HG03354 (cell line): ENCODE measurements at regions not wholly inside any gene's neighbourhood (a gene's known extent, or its start where the extent isn't known, plus 50 kb on each side); places are given as distances from the start of the nearest gene placed in this dataset.
A peak's percentile ranks its signal among the peaks of the same experiment; 100 is the strongest.
"Not testable (repeated sequence)": the region's sequence is repeated elsewhere in the genome, so short reads cannot be mapped to it uniquely, and the experiment has no call there.

Source experiments
- ATAC-seq: cut with Tn5 transposase; IDR thresholded peaks from one replicate; pipeline ENCODE4 v1.9.1; 2021; ENCODE audit warnings: mild to moderate bottlenecking; ENCODE audit not compliant: unreplicated experiment, poor library complexity, severe bottlenecking

DNA sequence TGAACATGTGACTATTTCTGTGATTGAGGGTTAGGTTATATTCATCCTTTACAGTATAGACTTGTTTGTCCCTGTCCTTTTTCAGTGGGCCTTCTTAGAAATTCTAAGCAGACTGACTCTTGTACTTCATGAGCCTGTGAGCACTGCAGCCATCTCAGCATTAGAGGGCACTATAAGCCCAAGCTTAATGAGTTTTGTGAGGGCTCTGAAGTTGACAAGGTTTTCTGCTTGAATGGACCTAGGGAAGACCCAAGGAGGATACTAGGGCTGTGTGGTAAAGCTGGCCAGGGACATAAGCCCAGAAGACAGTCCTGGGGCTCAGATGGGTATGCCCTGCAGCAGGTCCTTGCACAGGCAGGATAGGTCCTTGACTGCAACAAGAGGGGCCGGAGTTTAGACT, 126.5 kb downstream of the MRPS30 start:
- ATAC-seq = no peak

DNA sequence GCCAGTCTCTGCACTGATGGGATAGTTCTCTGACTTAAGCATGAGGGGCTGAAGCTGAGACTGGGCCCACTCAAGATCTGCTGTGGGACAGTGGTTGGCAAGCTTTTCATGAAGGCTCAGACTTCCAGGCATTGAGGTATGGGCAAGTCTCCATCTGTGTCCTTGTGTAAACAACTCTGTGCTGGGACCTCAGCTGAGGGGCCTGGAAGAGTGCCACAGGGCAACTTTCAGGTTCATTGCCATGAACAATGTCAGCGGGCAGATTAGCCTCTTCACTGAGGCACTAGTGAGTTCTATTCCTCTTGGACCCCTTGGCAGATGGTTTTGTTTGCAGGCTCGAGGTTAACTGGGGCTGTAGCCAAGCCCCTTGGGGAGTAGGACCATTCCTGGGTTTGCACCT, 127.1 kb downstream of the MRPS30 start:
- no peak for ATAC-seq

DNA sequence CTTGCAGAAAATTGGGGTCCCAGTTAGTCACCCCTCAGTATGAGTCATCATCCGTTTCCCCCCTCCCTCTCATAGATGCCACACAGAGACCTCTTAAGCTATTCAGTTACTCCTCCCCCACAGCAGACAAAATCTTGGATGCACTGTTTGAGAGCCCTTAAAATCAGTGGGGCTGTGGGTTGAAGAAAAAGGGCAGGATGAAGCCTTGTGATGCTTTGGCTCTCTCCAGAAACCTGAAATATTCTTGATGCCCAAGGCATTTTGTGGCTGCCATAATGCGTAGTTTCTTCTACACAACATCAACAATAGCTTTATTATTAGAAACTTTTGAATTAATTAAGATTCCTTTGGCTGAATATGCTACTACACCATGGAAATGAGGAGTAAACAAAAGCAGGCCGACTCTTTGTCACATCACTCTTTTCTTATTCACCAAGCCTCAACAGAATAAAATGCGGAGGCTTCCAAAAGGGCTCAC, 133.8 kb downstream of the MRPS30 start:
- ATAC-seq = no peak

DNA sequence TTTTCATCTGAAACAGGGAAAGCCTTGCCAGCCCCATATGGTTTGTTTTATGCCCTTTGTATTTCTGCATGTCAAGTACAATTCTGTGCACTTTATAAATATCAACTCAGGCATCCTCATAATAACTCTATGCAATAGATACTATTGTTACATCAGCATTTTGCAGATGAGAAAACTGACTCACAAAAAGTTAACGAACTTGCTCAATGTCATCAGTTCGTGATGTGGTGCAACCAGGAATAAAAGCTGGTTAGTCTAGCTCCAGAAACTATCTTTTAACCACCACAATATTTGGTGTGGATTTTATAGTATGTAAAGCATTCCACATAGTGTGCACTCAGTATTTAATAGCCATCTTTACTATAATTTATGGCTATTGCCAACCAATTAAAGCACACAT, 134.9 kb downstream of the MRPS30 start:
- no peak for ATAC-seq

DNA sequence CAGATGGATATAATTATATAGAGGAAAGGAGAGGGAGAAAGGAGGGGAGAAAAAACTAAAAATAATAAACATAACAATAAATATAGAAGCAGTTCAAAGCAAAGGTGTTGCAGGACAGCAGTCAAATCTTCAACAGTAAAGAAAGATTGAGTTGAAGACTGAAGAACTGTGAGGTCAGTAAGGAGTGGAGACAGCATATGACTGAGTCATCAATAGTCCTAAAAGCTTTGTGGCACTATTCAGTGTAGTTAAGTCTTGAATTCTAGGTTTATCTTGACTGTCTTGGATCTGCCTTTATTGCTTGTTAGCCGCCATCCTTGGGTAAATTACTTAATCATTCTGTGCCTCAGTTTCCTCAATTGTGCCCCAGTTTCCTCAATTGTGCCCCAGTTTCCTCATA, 137.0 kb downstream of the MRPS30 start:
- ATAC-seq = no peak

DNA sequence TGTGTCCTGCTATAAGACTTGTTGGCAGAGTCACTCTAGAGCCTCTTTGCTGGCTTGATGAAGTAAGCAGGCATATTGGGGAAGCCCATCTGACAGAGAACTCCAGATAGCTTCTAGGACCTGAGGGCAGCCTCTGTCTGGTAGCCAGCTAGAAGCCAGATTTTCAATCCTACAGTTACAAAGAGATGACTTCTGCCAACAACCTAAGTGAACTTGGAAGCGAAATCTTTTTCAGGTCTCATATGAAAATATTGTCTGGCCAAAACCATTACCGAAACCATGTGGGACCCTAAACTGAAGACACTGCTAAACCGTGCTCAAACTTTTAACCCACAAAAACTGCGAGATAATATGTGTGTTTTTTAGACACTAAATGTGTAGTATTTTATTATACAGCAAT, 140.9 kb downstream of the MRPS30 start:
- no peak for ATAC-seq

DNA sequence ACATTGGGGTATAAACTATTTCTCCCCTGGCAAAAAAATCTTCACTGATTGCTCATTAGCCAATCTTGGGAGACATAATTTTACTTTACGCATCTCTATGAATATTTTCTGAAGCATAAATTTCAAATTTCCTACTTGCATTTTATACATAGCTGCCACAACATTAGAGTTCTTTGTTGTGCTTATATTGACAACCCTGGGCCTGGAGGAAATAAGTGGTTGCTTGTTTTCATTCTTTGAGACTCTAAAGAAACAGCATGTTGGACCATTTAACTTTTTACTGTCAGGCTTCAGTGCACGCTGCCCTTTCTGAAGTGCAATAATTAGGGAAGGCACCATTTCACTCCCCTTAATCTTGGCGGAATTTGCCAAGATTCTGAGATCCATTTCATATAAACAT, 142.6 kb downstream of the MRPS30 start:
- no peak for ATAC-seq

DNA sequence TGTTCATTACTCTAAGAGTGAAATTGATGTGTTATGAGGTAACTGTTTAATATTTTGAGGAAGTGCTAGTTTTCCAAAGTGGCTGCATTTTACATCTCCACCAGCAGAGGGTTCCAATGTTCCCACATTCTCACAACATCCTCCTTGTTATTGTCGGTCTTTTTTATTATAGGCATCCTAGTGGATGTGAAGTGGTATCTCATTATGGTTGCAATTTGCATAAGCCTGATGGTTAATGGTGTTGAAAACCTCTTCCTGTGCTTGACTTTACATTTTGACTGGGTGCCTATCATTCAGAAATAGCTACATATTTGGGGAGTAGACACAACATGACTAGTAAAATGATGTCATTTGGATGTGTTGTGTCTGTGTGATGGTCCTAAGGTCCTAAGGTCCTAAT, 143.6 kb downstream of the MRPS30 start:
- peak; percentile 86 for ATAC-seq

DNA sequence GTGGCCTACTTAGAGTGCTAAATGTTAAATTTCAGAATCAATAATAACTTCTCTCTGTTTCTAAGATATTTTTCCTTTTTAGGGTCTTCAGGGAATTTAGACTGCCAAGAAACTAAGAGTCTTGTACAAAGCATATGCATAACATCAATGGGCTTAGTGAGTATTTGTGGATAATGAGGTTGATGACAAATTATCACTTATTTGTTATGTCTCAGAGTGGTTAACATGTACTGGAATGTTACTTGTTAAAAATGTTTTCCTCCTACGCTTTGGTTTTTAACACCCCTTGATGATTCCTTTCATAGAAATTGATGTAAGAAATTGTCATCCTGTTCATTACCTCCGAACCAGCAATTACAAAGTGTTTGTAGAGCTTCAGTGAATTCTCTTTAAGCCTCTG, 144.3 kb downstream of the MRPS30 start:
- no peak for ATAC-seq

DNA sequence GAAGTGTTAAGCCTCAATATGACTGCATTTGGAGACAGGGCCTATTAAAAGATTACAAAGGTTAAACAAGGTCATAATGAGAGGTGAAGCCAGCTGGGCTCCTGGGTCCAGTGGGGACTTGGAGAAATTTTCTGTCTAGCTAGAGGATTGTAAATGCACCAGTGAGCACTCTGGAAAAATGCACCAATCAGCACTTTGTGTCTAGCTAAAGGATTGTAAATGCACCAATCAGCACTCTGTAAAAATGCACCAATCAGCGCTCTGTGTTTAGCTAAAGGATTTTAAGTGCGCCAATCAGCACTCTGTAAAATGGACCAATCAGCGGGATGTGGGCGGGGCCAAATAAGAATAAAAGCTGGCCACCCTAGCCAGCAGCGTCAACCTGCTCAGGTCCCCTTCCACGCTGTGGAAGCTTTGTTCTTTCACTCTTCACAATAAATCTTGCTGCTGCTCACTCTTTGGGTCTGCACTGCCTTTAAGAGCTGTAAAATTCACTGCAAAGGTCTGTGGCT, 150.3 kb downstream of the MRPS30 start:
- not testable (repeated sequence) for ATAC-seq

DNA sequence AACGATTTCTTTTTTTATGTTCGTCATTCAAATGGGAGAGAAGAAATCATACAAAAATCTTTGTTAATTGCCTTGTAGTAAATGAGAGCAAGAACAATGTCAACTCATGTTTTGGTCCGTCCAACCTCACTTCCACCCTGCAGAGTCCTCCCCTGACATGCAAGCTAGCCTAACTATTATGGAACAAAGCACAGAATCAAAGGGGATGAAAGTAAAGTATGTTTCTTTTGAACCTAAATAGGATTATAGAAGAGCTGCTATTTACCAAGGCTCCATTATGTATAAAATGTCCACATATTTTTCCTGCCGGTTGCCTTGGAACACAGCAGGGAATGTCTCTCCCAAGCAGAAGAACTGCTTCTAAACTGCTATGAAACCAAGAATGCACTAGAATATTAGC, 161.1 kb downstream of the MRPS30 start:
- ATAC-seq = no peak

DNA sequence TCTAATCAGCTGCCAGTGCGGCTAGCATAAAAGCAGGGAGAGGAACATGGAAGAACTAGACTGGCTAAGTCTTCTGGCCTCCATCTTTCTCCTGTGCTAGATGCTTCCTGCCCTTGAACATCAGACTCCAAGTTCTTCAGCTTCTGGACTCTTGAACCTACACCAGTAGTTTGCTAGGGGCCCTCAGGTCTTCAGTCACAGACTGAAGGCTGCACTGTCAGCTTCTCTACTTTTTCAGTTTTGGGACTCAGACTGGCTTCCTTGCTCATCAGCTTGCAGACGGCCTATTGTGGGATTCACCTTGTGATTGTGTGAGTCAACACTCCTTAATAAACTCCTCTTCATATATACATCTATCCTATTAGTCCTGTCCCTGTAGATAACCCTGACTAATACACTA, 162.2 kb downstream of the MRPS30 start:
- not testable (repeated sequence) for ATAC-seq

DNA sequence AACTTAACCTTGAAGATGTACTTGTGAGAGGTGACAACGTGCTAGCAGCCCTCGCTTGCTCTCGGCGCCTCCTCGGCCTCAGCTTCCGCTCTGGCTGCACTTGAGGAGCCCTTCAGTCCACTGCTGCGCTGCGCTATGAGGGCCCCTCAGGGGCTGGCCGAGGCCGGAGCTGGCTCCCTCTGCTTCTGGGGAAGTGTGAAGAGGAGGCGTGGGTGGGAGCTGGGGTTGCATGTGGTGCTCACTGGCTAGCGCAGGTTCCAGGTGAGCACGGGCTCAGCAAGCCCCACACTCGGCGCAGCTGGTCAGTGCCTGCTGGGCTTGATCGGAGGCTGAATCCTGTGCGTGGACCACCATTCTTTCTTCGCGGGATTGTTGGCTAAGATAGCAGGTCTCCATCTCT, 166.1 kb downstream of the MRPS30 start:
- no peak for ATAC-seq

DNA sequence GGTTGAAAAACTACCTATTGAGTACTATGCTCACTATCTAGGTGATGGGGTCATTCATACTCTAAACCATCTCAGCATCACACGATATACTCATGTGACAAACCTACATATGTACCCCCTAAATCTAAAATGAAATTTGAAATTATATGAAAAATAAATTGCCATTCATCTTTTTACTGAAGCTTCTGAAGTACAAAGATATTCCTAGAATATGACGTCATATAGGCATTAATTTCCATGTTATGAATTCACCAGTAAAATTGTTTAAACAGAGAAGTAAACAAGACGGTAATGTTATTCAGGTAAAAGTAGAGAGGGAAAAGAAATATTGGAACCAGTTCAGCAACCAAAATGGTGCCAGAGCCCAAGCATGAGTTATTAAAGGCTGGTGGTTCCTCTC, 173.0 kb downstream of the MRPS30 start:
- no peak for ATAC-seq

DNA sequence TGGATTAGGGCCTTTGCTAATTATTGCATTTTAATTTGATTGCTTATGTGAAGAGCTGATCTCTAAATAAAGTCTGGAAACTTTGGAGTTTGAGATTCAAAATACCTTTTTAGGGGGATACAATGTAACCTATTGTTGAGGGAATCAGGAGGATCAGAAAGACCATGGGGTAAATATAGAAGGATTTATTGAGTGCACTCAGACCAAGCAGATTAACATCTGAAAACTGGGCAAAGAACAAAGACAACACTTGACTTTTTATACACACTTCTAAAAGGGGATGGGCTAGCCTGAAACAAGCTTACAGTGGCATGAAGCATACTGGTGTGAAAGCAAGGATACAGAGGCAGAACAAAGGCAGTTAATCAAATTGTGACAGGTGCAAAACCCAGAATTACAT, 174.3 kb downstream of the MRPS30 start:
- ATAC-seq = no peak

DNA sequence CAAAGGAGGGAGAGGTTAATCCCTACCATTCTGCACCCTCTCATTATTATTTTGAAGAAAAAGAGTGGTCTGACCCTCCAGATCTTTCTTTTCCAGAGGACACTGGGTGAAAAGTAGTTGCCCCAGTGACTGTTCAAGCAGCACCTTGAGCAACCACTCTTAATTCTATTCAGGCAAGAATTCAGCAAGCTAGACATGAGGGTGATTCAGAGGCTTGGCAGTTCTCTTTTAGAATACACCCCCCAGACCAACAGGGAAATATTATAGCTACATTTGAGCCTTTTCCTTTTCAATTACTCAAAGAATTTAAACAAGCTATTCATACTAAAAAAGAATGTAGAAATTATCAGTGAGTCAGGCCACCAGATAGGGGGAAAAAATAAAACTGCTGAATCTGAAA, 178.3 kb downstream of the MRPS30 start:
- ATAC-seq = no peak

DNA sequence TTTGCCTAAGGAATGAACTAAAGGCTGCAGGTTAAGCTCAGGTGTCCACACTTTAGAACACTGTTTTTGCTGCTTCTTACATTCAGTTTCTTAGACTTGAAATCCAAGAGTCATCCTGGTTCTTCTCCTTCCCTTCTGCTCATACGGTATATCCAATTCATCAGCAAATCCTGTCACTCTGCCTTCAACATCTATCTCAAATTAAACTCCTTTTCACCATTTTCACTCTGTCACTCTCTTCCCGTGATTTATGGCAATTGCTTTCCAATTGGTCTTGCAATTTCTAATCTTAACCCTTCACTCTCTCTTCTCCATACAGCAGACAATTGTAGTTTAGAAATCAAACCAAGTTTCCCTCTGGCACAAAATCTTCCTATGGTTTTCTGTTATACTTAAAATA, 182.9 kb downstream of the MRPS30 start:
- ATAC-seq = no peak

DNA sequence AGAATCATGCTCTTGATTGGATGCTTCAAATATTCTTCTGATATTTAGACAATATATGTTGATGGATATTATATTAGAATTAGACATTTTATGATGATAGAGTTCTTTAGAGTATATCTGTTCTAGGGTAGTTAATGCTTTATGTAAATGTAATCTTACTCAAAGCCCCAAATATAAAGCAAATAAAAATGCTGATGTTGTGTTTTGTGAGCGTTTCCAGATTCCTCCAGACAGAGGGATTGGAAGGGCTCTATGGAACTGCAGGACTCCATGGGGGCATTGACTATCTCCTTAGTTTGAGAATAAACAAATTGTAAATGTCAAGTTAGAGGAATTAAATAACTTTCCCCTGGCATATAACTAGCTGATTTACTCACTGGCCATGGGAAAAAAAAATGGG, 184.5 kb downstream of the MRPS30 start:
- no peak for ATAC-seq

DNA sequence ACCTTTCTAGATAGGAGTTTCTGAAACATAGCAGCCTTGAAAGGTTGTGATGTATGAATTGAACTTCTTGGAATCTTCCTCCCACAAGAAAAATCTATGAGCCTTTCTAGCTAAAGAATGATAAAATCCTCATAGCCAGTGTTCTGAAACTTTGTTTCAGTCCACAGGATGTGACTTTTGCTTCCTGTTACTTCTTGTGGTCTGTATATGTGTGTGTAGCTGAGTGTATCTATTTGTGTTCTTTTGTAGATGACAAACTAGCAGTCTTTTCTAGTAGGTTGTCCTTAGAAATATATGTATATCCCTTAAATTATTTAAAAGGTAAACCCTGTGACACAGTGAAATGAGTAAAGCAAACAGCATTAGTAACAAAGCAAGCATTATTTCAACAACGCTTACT, 188.8 kb downstream of the MRPS30 start:
- ATAC-seq = no peak

DNA sequence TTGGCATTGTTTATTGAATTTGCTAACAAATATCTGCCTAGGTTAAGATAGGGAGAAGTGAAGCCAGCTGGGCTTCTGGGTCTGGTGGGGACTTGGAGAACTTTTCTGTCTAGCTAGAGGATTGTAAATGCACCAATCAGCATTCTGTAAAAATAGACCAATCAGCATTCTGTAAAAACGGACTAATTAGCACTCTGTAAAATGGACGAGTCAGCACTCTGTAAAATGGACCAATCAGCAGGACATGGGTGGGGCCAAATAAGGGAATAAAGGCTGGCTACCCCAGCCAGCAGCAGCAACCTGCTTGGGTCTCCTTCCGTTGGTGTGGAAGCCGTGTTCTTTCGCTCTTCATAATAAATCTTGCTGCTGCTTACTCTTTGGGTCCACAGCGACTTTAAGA, 198.4 kb downstream of the MRPS30 start:
- not testable (repeated sequence) for ATAC-seq

DNA sequence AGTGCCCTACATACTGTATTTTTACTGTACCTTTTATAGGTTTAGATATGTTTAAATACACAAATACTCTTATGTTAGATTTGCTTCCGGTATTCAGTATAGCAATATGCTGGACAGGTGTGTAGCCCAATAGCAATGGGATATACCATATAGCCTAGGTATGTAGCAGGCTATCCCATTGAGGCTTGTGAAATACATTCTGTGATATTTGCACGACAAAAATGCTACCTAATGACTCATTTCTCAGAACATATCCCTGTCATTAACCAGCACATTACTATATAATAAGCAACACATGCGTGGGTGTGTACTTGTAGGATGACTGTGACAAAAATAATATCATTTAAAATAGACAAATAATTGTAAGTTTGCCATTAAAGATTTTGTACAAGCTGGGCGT, 208.8 kb downstream of the MRPS30 start:
- ATAC-seq = no peak

DNA sequence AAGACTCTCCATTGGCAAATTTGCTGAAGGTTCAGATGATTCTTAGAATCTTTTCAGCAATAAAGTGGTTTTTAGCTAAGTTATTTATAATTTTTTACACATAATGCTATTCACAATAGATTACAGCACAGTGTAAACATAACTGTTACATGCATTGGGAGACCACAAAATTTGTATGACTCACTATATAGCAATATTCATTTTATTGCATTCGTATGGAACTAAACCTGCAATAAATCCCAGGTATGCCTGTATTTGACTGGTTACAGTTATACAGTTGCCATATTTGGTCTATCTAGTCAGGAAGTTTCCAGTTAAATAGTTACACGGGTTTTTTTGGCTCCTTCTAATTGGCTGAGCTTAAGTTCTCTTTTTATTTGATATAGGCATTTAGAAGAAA, 220.8 kb downstream of the MRPS30 start:
- no peak for ATAC-seq

DNA sequence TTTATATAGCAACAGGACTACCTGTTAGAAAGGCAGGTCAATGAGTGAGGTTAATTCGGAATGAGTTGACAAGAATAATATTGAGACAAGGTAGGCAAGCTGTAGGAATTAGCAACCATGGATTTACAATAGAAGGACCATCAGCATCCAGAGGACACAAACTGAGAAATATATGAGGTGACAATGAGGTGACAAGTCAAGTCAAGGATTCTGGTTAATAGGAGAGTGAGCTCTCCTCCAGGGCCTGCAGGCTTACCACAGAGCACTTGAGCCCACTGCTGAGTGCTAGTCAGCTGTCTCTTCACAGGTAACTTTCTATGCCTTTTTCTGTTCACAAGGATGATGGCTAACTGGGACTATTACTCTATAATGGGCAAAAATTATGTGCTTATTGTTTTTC, 227.2 kb downstream of the MRPS30 start:
- no peak for ATAC-seq
